Omental fat pad (tissue), 3 donors: ENCODE measurements at regions not wholly inside any gene's neighbourhood (a gene's known extent, or its start where the extent isn't known, plus 50 kb on each side); places are given as distances from the start of the nearest gene placed in this dataset.

ENCODE experiments used
- ATAC-seq: fragments of 150-250 bp; one replicate; pipeline ENCODE4 v1.9.1; 2016; ENCODE audit warnings: mild to moderate bottlenecking, moderate library complexity; ENCODE audit not compliant: low FRiP score
- DNase-seq: peaks from one replicate; pipeline ENCODE4 v3.0.0-alpha.2; 2019; ENCODE audit warnings: low spot score
- CTCF ChIP-seq, 3 donors: fragments of 450-650 bp; IDR thresholded peaks; one replicate each; pipeline ENCODE4 v1.5.1; 2016 to 2017; ENCODE audit warnings: antibody characterized with exemption in 3 of 3, mild to moderate bottlenecking in 3 of 3, moderate library complexity in 2 of 3

GRCh38 chr7:52500841-52501240 is 534.6 kb upstream of the POM121L12 start:
- DNase-seq (no peak), ATAC-seq (no peak)
- TF ChIP-seq CTCF (IDR thresholded peaks at IDR 0.05), result no peak

- no peak for DNase-seq
- no peak for ATAC-seq
- TF ChIP-seq CTCF (IDR thresholded peaks at IDR 0.05), result no peak
Measured at GRCh38 chr7:52498366-52498765, 537.1 kb upstream of the POM121L12 start.

GRCh38 chr7:52486267-52486666 is 549.2 kb upstream of the POM121L12 start:
- no peak for ATAC-seq
- TF ChIP-seq CTCF (IDR thresholded peaks at IDR 0.05), result no peak

GRCh38 chr7:52482076-52482475 is 553.4 kb upstream of the POM121L12 start:
- TF ChIP-seq CTCF (IDR thresholded peaks at IDR 0.05), result no peak
- DNase-seq, result no peak
- ATAC-seq, result no peak

More at GRCh38 chr7:52486267-52486666, 549.2 kb upstream of the POM121L12 start:
- no peak for DNase-seq

- no peak for DNase-seq
- ATAC-seq, result no peak
- no peak for TF ChIP-seq CTCF (IDR thresholded peaks at IDR 0.05)
Measured at GRCh38 chr7:52481571-52481970, 553.9 kb upstream of the POM121L12 start.

- ATAC-seq (no peak), DNase-seq (no peak)
- no peak for TF ChIP-seq CTCF (IDR thresholded peaks at IDR 0.05)
Measured at GRCh38 chr7:52479990-52480389, 555.4 kb upstream of the POM121L12 start.

- DNase-seq (no peak), ATAC-seq (no peak)
- TF ChIP-seq CTCF (IDR thresholded peaks at IDR 0.05), result no peak
Measured at GRCh38 chr7:52475001-52475582, 560.3 kb upstream of the POM121L12 start.
